ENCODE measurements at regions not wholly inside any gene's neighbourhood (a gene's known extent, or its start where the extent isn't known, plus 50 kb on each side); places are given as distances from the start of the nearest gene placed in this dataset.

- TF ChIP-seq CTCF (IDR thresholded peaks at IDR 0.05), result no peak
- no peak for TF ChIP-seq POLR2A (IDR thresholded peaks at IDR 0.05)
These were observed 443.9 kb upstream of the TBL1XR1 start for GRCh38 chr3:177641206-177641605.
